HL-60 (cell line): ENCODE measurements at regions not wholly inside any gene's neighbourhood (a gene's known extent, or its start where the extent isn't known, plus 50 kb on each side); places are given as distances from the start of the nearest gene placed in this dataset.

Experiments used
- DNase-seq, 2 experiments: peaks; one replicate each; pipeline ENCODE4 v3.0.0-alpha.2; 2010 to 2020; ENCODE audit warnings: low read depth in 1 of 2, low spot score in 1 of 2
- H3K27ac ChIP-seq: fragments of 250-450 bp; sonication (Bioruptor Pico); replicated peaks from 2 replicates; pipeline ENCODE4 v1.5.1; 2020; ENCODE audit warnings: mild to moderate bottlenecking, moderate library complexity
- H3K27me3 ChIP-seq: fragments of 250-450 bp; sonication (Bioruptor Pico); 2 replicates; pipeline ENCODE4 v1.5.1; 2021; ENCODE audit warnings: mild to moderate bottlenecking, moderate library complexity; ENCODE audit not compliant: insufficient read depth, poor library complexity, severe bottlenecking
- H3K4me3 ChIP-seq: replicated peaks from 2 replicates; pipeline ENCODE4 v1.5.1; 2011; ENCODE audit warnings: mild to moderate bottlenecking, control low read depth, low read length; ENCODE audit not compliant: insufficient read depth
- CTCF ChIP-seq: IDR thresholded peaks from one replicate; pipeline ENCODE4 v1.5.1; 2011; ENCODE audit warnings: low read length, control low read depth, inconsistent platforms; ENCODE audit not compliant: insufficient read depth
- GABPA ChIP-seq: IDR thresholded peaks from 2 replicates; pipeline ENCODE4 v1.6.1; 2012; ENCODE audit warnings: low read depth
- POLR2AphosphoS5 ChIP-seq: IDR thresholded peaks from 2 replicates; pipeline ENCODE4 v1.6.1; 2012; ENCODE audit warnings: low read depth
- REST ChIP-seq: IDR thresholded peaks from 2 replicates; pipeline ENCODE4 v1.6.1; 2012; ENCODE audit warnings: low read depth; ENCODE audit not compliant: insufficient replicate concordance
- SPI1 ChIP-seq: IDR thresholded peaks from 2 replicates; pipeline ENCODE4 v1.6.1; 2012; ENCODE audit warnings: low read depth, mild to moderate bottlenecking, borderline replicate concordance

GRCh38 chr16:77068402-77068801 lies 122.6 kb upstream of the MON1B start:
- no peaks in the 10 kb centered on the region for H3K27me3 ChIP-seq
- H3K4me3 ChIP-seq: no peak overlapping the region
- DNase-seq: no peak
- H3K27ac ChIP-seq: no peak overlapping the region
- TF ChIP-seq POLR2AphosphoS5: no peak

- DNase-seq: no peak
- TF ChIP-seq POLR2AphosphoS5 (no peak), REST (no peak), GABPA (no peak), CTCF (no peak), SPI1 (no peak)
These were observed 121.1 kb upstream of the MON1B start for GRCh38 chr16:77069929-77070328.

GRCh38 chr16:77070683-77071082 lies 120.3 kb upstream of the MON1B start:
- TF ChIP-seq GABPA: no peak
- TF ChIP-seq SPI1: no peak
- no peak for TF ChIP-seq CTCF
- TF ChIP-seq REST: no peak
- TF ChIP-seq POLR2AphosphoS5: no peak
- DNase-seq: no peak

More at GRCh38 chr16:77069929-77070328, 121.1 kb upstream of the MON1B start:
- Histone ChIP-seq H3K27ac (no peak overlapping the region), H3K27me3 (no peaks in the 10 kb centered on the region), H3K4me3 (no peak overlapping the region)

GRCh38 chr16:77076839-77077238 lies 114.2 kb upstream of the MON1B start:
- H3K4me3 ChIP-seq: no peak overlapping the region
- DNase-seq: no peak
- no peak overlapping the region for H3K27ac ChIP-seq
- no peaks in the 10 kb centered on the region for H3K27me3 ChIP-seq
- no peak for TF ChIP-seq REST
- no peak for TF ChIP-seq CTCF
- TF ChIP-seq POLR2AphosphoS5: no peak
- no peak for TF ChIP-seq GABPA
- no peak for TF ChIP-seq SPI1

More at GRCh38 chr16:77070683-77071082, 120.3 kb upstream of the MON1B start:
- no peak overlapping the region for H3K27ac ChIP-seq
- H3K4me3 ChIP-seq: no peak overlapping the region
- no peaks in the 10 kb centered on the region for H3K27me3 ChIP-seq
